HG02798 (cell line): ENCODE measurements at regions not wholly inside any gene's neighbourhood (a gene's known extent, or its start where the extent isn't known, plus 50 kb on each side); places are given as distances from the start of the nearest gene placed in this dataset.
A peak's percentile ranks its signal among the peaks of the same experiment; 100 is the strongest.
"Not testable (repeated sequence)": the region's sequence is repeated elsewhere in the genome, so short reads cannot be mapped to it uniquely, and the experiment has no call there.

Experiments used
- ATAC-seq: cut with Tn5 transposase; IDR thresholded peaks from one replicate; pipeline ENCODE4 v1.9.1; 2021; ENCODE audit warnings: mild to moderate bottlenecking; ENCODE audit not compliant: unreplicated experiment, poor library complexity

DNA sequence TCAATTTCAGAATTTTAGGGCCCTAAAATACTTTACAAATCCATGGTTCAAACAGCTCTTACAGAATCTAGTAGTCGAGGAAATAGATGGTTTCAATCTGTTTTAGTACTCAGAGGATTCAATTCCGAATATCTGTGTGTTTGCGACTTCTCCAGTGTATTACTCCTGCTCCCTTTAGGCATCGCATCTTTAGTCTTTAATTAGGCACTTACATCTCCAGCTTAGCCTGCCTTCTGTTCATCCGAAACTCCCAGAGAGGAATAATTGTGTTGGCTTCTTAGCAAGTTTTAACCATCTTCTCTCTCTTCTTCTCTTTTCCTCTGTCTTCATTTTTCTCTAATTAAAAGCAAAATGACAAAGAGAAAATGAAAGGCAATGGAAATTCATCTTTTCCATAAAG is 1901.3 kb upstream of the TENM3 start:
- ATAC-seq, result no peak

GRCh38 chr4:180350901-180351300 is 1892.3 kb upstream of the TENM3 start:
- no peak for ATAC-seq

DNA sequence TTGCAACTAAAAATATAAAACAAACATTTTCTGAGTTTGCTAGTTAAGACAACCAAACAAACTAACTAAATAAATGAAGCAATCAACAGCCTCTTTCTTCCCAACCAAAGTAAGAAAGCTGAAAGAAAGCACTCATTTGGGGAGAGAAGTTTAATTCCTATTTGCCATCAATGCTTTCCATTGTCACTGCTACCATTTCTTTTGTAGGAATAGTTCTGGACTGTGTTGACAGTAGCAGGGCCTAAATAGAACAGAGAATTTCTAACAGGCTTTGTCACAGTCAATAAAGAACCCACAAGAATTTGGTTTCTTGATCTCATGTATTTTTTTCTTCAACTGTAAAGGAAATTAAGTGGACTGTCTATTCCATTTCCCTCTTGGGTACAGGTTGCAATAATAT is 1886.4 kb upstream of the TENM3 start:
- no peak for ATAC-seq

DNA sequence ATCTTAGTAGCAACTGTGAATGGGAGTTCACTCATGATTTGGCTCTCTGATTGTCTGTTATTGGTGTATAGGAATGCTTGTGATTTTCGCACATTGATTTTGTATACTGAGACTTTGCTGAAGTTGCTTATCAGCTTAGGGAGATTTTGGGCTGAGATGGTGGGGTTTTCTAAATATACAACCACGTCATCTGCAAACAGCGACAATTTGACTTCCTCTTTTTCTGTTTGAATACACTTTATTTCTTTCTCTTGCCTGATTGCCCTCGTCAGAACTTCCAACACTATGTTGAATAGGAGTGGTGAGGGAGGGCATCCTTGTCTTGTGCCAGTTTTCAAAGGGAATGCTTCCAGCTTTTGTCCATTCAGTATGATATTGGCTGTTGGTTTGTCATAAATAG is 1883.1 kb upstream of the TENM3 start:
- ATAC-seq, result not testable (repeated sequence)

DNA sequence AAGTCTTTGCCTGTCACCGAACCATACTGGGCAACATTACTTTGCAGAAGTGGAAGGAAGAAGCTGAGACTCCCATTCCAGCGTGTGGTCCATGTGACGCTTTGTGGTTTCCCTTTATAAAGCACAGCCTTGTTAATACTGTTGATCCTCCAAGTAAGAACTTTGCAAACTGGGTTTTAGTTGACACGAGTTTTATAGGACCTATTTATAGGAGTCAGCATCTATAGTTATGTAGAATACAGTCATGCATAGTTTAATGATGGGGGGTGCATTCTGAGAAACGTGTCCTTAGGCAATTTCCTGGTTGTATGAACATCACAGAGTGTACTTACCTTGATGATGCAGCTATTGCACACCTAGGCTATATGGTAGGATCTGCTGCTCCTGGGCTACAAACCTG is 1879.4 kb upstream of the TENM3 start:
- no peak for ATAC-seq

DNA sequence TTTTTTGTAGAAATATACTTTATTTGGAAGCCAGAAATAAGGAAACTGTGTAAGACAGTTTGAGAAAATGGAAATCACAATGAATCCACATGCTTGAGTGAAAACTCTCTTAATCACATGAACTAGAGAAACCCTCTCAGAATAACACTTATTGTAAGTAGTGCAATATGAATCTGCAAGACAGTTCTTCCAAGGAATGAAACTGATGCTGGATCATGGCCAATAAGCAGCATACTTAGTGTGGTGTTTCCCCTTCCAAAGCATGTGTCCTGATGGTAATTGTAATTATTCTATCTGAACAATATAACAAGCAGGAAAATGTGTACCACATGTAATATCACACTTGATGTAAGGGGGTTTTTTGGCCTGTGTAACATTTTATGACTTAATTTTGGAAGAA is 1870.5 kb upstream of the TENM3 start:
- no peak for ATAC-seq

DNA sequence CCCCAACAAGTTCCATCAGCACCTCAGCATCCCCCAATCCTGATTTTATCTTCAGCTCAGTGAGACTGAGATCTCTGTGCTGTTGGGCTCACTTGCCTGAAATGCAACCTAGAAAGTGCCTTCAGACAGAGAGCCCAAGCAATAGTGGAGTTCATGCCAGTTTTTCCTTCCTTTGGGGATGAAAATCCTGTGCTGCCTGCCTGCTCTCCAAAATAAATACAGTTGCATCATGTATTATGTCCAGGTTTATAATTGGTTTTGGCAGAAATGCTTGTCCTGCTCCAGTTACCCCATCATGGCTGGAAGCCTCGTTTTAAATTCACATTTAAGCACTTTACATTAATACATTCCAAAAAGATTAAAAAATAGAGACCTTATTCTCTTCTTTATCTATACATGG is 1865.5 kb upstream of the TENM3 start:
- ATAC-seq, result no peak

- no peak for ATAC-seq
These were observed 1862.5 kb upstream of the TENM3 start for GRCh38 chr4:180380733-180381132.

DNA sequence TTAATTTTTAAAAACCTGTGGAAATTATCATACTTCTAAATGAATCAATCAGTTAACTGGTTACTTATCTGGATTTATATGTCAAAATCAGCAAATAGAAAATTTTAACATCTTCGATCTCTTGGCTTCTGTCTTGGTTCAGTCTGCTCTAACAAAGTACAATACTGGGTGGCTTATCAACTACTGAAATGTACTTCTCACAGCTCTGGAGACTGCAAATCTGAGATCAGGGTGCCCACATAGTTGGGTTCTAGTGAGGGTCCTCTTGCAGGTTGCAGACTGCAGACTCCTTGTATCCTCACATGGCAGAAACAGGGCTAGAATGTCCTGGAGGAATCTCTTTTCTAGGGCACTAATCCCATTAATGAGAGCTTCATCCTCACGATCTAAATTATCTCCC is 1851.6 kb upstream of the TENM3 start:
- no peak for ATAC-seq

DNA sequence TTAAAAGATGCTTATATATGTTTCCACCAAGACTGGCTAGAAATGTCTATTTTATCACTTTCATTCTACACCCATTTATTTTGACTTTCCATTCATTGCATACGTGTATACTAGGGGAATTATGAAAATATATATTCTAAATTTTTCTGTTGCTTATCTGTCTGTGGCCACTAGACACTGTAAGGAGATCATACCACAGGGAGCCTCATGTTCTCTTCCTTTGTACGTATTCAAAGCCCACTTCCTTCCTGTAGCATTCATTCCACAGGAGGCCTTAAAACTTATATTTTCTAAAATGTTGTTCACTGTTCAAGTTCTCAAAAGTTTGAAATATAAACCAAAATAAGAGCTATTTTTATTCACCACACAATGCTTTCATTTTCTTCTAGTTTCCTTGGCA is 1848.9 kb upstream of the TENM3 start:
- ATAC-seq, result no peak

GRCh38 chr4:180394730-180395129 is 1848.5 kb upstream of the TENM3 start:
- ATAC-seq, result no peak

- ATAC-seq, result no peak
These were observed 1844.6 kb upstream of the TENM3 start for GRCh38 chr4:180398564-180398963.

GRCh38 chr4:180407275-180407885 is 1835.8 kb upstream of the TENM3 start:
- no peak for ATAC-seq

DNA sequence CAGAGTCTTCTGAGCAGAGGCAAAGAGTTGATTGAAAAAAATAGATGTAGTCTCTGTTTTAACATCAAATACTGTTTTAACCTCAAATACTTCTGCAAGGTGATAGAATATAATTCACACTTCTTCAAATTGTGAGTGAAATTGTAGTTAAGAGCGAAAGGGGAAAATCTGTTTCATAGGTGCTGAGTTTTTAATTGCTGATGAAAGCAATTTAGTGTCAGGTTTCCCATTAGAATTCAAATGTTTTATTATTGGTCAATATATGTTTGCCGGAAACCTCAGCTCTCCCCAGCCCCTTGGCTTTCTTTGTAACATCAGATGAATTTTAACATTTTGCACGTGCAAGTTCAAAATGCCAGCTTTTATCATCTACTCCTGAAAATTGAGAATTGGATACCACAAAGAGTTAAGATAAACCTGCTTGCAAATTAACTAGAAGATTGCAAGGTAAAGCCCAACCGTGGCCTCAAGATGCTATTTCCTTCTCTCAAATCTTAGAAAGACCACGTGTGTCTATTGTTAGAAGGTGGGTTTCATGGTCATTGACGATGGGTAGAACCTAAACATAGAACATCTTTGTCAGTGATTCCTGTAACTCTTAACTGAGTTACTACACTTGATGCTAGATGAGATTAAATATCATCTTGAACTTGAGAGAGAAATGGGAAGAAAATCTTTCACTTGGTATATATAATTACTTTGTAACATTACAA is 1824.2 kb upstream of the TENM3 start:
- ATAC-seq, result no peak

DNA sequence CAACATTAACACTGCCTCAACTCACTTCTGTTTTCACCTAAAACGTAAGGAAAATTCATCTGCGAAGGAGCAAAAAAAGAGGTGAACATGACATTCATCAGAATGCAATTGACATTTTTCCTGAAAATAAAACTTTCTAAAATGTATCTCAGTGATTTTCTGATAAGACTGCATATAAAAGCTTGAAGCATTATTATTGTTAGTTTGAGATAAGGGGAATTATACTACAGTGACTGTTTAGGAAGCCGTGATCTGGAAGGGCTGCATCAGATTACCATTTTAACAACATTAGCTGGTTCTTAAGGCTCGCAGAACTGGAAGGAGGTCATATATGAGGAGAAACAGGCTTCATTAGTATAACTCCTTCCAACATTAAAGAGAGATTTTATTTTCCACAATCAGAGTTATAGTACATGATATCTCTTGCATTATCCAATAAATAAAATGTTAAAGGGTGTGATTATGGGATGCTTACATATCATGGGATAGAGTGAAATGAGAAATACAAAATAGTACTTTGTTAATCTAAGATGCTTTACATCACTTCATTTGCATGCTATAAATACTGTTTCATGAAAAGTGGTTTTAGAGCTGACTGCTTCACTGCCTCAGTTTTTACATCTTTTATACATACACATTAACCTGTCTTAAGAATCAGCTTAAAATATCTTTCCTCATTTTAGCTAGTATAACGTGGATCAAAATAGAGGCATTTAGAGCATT is 1820.1 kb upstream of the TENM3 start:
- ATAC-seq, result no peak

GRCh38 chr4:180423712-180424057 is 1819.5 kb upstream of the TENM3 start:
- ATAC-seq, result no peak

GRCh38 chr4:180426938-180427337 is 1816.3 kb upstream of the TENM3 start:
- no peak for ATAC-seq

GRCh38 chr4:180430283-180430682 is 1812.9 kb upstream of the TENM3 start:
- no peak for ATAC-seq

DNA sequence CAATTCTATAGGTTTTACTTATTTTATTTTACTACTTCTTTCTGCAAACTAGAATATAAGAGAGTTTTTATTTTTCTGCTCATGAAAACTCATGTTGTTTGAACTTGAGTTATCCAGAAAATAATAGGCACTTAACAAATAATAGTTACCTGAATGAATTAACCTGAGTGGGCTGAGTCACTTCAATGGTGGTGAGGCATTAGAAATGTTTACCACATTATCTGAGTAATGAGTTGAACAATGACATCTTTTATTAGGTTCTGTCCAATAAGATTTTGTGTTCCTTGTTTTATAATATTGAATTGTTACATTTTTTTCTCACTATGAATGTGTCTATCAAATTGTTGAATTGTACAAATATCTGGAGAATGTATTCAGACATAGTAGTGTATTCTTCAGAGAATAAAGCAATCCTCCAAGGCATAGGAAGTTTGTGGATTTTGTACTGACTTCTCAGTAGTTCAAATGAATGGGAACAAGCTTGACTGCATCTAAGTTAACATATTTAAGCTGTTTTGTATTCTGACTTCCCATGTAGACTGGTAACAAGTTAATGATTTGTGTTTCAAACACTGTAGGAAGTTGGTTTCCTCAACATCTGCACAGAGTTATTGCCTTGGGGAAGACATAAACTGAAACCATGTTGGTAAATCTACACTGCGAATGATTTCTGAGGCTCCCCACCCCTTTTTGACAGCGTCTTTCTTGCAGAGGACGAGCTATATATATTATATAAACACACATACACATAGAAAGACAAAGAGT is 1808.9 kb upstream of the TENM3 start:
- ATAC-seq, result peak; percentile 80

GRCh38 chr4:180436361-180436760 is 1806.8 kb upstream of the TENM3 start:
- no peak for ATAC-seq

DNA sequence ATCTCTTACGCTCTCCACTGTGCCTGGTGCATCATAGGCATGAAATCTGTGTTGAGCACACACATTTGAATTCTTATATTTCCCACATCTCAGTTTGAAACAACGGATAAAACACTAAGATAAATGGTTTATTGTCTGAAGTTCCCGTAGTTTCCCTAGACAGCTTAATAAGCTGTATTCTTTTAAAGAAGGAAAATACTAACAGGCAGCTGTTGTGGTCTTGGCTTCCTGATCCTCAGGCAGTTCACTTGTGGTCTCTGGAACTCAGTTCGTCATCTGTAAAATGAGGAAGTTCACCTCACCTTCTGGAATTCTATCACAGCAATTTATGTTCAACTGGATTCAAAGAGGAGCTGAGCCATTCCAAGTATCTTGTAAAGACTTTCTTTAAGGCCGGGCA is 1805.6 kb upstream of the TENM3 start:
- no peak for ATAC-seq
